Natural killer cell (primary cell): ENCODE measurements at regions not wholly inside any gene's neighbourhood (a gene's known extent, or its start where the extent isn't known, plus 50 kb on each side); places are given as distances from the start of the nearest gene placed in this dataset.

ENCODE experiments used
- ATAC-seq, 3 donors: fragments of 150-1000 bp in 2 of 3; fragments of 200-7000 bp in 1 of 3; cut with Tn5 transposase; 1 replicate in 1 of 3; 2 replicates in 2 of 3; pipeline ENCODE4 v1.10.0; 2021; ENCODE audit warnings: mild to moderate bottlenecking in 2 of 3, moderate library complexity in 2 of 3
- DNase-seq, 2 donors: peaks; one replicate each; pipeline versions ENCODE4 v3.0.0 to v3.0.0-alpha.2; 2013 to 2021; ENCODE audit warnings: mixed read lengths in 1 of 2
- H3K27ac ChIP-seq: one replicate; pipeline ENCODE4 v1.5.1; 2013; ENCODE audit warnings: mild to moderate bottlenecking, low read length
- H3K27me3 ChIP-seq: one replicate; pipeline ENCODE4 v1.6.1; 2013; ENCODE audit warnings: low read length; ENCODE audit not compliant: control insufficient read depth, insufficient read depth
- H3K36me3 ChIP-seq: one replicate; pipeline ENCODE4 v1.6.1; 2013; ENCODE audit warnings: low read length; ENCODE audit not compliant: control insufficient read depth, insufficient read depth
- H3K4me1 ChIP-seq: one replicate; pipeline ENCODE4 v1.6.1; 2013; ENCODE audit warnings: low read length; ENCODE audit not compliant: control insufficient read depth, insufficient read depth
- H3K4me3 ChIP-seq: one replicate; pipeline ENCODE4 v1.5.1; 2013; ENCODE audit warnings: low read length
- H3K9me3 ChIP-seq: one replicate; pipeline ENCODE4 v1.6.1; 2013; ENCODE audit warnings: low read length; ENCODE audit not compliant: control insufficient read depth, insufficient read depth
- H3K27ac Mint-ChIP-seq, 2 donors: one replicate each; pipeline ENCODE4 v1.8.0; 2022; ENCODE audit warnings: mild to moderate bottlenecking in 2 of 2, mixed read lengths in 2 of 2, moderate library complexity in 1 of 2
- H3K27me3 Mint-ChIP-seq, 2 donors: one replicate each; pipeline ENCODE4 v1.8.0; 2022; ENCODE audit warnings: low read depth in 2 of 2, mixed read lengths in 2 of 2
- H3K36me3 Mint-ChIP-seq: one replicate; pipeline ENCODE4 v1.8.0; 2022; ENCODE audit warnings: mixed read lengths
- H3K4me1 Mint-ChIP-seq, 2 donors: one replicate each; pipeline ENCODE4 v1.8.0; 2022; ENCODE audit warnings: mixed read lengths in 2 of 2
- H3K4me3 Mint-ChIP-seq: one replicate; pipeline ENCODE4 v1.8.0; 2022; ENCODE audit warnings: mild to moderate bottlenecking, moderate library complexity, mixed read lengths
- H3K9me3 Mint-ChIP-seq, 2 donors: one replicate each; pipeline ENCODE4 v1.8.0; 2022; ENCODE audit warnings: mixed read lengths in 2 of 2
- CTCF ChIP-seq: fragments of 200-600 bp; IDR thresholded peaks from one replicate; pipeline ENCODE4 v1.8.0; 2022; ENCODE audit warnings: antibody characterized with exemption
- WGBS: methylation state at CpG from one replicate; pipeline ENCODE4 v1.1.7; 2013; ENCODE audit warnings: missing lambda C conversion rate; ENCODE audit not compliant: insufficient coverage; 5-methylcytosine and 5-hydroxymethylcytosine counted together
- intact Hi-C: fragments of 100-400 bp; cut with micrococcal nuclease; formaldehyde crosslinking; loops from one replicate; pipeline ENCODE4 v1.14.2; 2022

- Histone ChIP-seq H3K36me3 (no peaks in the 10 kb centered on the region), H3K27me3 (no peaks in the 10 kb centered on the region), H3K4me3 (no peak overlapping the region), H3K9me3 (peaks cover 5% of the 10 kb centered on the region), H3K4me1 (no peaks in the 10 kb centered on the region), H3K27ac (no peak overlapping the region)
- H3K4me3 Mint-ChIP-seq: no peak overlapping the region
- no peak for TF ChIP-seq CTCF
- H3K27me3 Mint-ChIP-seq: no peaks in the 10 kb centered on the region
- intact Hi-C loops: no loop called here
- WGBS: no CpG with 5 or more reads among the region's 1 CpG
- ATAC-seq: no peak
- H3K9me3 Mint-ChIP-seq: peaks cover 2 to 6% of the 10 kb centered on the region in 2 donors
- peaks cover 7% of the 10 kb centered on the region for H3K36me3 Mint-ChIP-seq
- H3K4me1 Mint-ChIP-seq: no peaks in the 10 kb centered on the region
- DNase-seq: no peak
- no peak overlapping the region for H3K27ac Mint-ChIP-seq
These were observed 277.1 kb upstream of the ADGRL3 start for GRCh38 chr4:60923075-60923474.

- no peak for TF ChIP-seq CTCF
- Mint-ChIP-seq H3K9me3 (peaks cover 3 to 12% of the 10 kb centered on the region in 2 donors), H3K27ac (no peak overlapping the region), H3K27me3 (no peaks in the 10 kb centered on the region), H3K4me1 (no peaks in the 10 kb centered on the region), H3K4me3 (no peak overlapping the region), H3K36me3 (peaks cover 7% of the 10 kb centered on the region)
- ATAC-seq: no peak
- H3K4me1 ChIP-seq: no peaks in the 10 kb centered on the region
- no peak for DNase-seq
- H3K36me3 ChIP-seq: no peaks in the 10 kb centered on the region
- WGBS: 86% methylated on average over 2 of the region's 2 CpGs
- H3K4me3 ChIP-seq: no peak overlapping the region
- no peak overlapping the region for H3K27ac ChIP-seq
- H3K27me3 ChIP-seq: no peaks in the 10 kb centered on the region
- intact Hi-C loops: no loop called here
- H3K9me3 ChIP-seq: peaks cover 5% of the 10 kb centered on the region
These were observed 273.5 kb upstream of the ADGRL3 start for GRCh38 chr4:60926624-60927023.

GRCh38 chr4:60930866-60931265 is 269.3 kb upstream of the ADGRL3 start:
- H3K9me3 Mint-ChIP-seq: peaks cover 6 to 8% of the 10 kb centered on the region in 2 donors
- DNase-seq (no peak), ATAC-seq (no peak)
- H3K27ac Mint-ChIP-seq: no peak overlapping the region
- Histone ChIP-seq H3K4me1 (no peaks in the 10 kb centered on the region), H3K27ac (no peak overlapping the region), H3K36me3 (no peaks in the 10 kb centered on the region), H3K4me3 (no peak overlapping the region), H3K9me3 (peaks cover 5% of the 10 kb centered on the region), H3K27me3 (no peaks in the 10 kb centered on the region)
- intact Hi-C loops: no loop called here
- WGBS: 70% methylated on average over 2 of the region's 3 CpGs
- TF ChIP-seq CTCF: no peak
- H3K27me3 Mint-ChIP-seq: no peaks in the 10 kb centered on the region
- H3K4me1 Mint-ChIP-seq: no peaks in the 10 kb centered on the region
- H3K4me3 Mint-ChIP-seq: no peak overlapping the region
- no peaks in the 10 kb centered on the region for H3K36me3 Mint-ChIP-seq

- ATAC-seq: no peak
- H3K27ac Mint-ChIP-seq: no peak overlapping the region
- no peaks in the 10 kb centered on the region for H3K36me3 Mint-ChIP-seq
- no peak overlapping the region for H3K27ac ChIP-seq
- H3K27me3 ChIP-seq: no peaks in the 10 kb centered on the region
- WGBS: 77% methylated on average over 4 of the region's 4 CpGs
- DNase-seq: no peak
- H3K36me3 ChIP-seq: no peaks in the 10 kb centered on the region
- H3K9me3 Mint-ChIP-seq: peaks cover 6 to 9% of the 10 kb centered on the region in 2 donors
- no peaks in the 10 kb centered on the region for H3K9me3 ChIP-seq
- TF ChIP-seq CTCF: no peak
- no peak overlapping the region for H3K4me3 ChIP-seq
- intact Hi-C loops: no loop called here
- no peaks in the 10 kb centered on the region for H3K4me1 Mint-ChIP-seq
- H3K4me1 ChIP-seq: no peaks in the 10 kb centered on the region
- no peak overlapping the region for H3K4me3 Mint-ChIP-seq
- no peaks in the 10 kb centered on the region for H3K27me3 Mint-ChIP-seq
These were observed 265.4 kb upstream of the ADGRL3 start for GRCh38 chr4:60934566-60935295.
